Suppressor macrophage treated with lipopolysaccharide for 1 hour (primary cell): ENCODE measurements at regions not wholly inside any gene's neighbourhood (a gene's known extent, or its start where the extent isn't known, plus 50 kb on each side); places are given as distances from the start of the nearest gene placed in this dataset.

ENCODE experiments used
- DNase-seq, 3 donors: peaks; one replicate each; pipeline ENCODE4 v3.0.0-alpha.2; 2020 to 2022

- peak in 1 of 3 donors; percentile 14 for DNase-seq
Observed at GRCh38 chr13:40271931-40272775, 394.3 kb downstream of the FOXO1 start.

GRCh38 chr13:40272776-40273139 is 393.7 kb downstream of the FOXO1 start:
- DNase-seq, result no peak

GRCh38 chr13:40273253-40274025 is 393.0 kb downstream of the FOXO1 start:
- peak in 1 of 3 donors; percentile 12 for DNase-seq

GRCh38 chr13:40274103-40274502 is 392.3 kb downstream of the FOXO1 start:
- DNase-seq, result no peak

GRCh38 chr13:40275155-40275554 is 391.3 kb downstream of the FOXO1 start:
- DNase-seq, result no peak

- no peak for DNase-seq
Observed at GRCh38 chr13:40275636-40276035, 390.8 kb downstream of the FOXO1 start.

GRCh38 chr13:40283666-40284065 is 382.8 kb downstream of the FOXO1 start:
- no peak for DNase-seq

GRCh38 chr13:40285634-40286033 is 380.8 kb downstream of the FOXO1 start:
- DNase-seq, result no peak

- DNase-seq, result no peak
Observed at GRCh38 chr13:40287428-40287827, 379.0 kb downstream of the FOXO1 start.

- DNase-seq, result no peak
Observed at GRCh38 chr13:40288259-40288658, 378.2 kb downstream of the FOXO1 start.

- DNase-seq, result no peak
Observed at GRCh38 chr13:40290758-40291157, 375.7 kb downstream of the FOXO1 start.

GRCh38 chr13:40292108-40292507 is 374.3 kb downstream of the FOXO1 start:
- no peak for DNase-seq

GRCh38 chr13:40292536-40292935 is 373.9 kb downstream of the FOXO1 start:
- no peak for DNase-seq

GRCh38 chr13:40302351-40302750 is 364.1 kb downstream of the FOXO1 start:
- DNase-seq, result no peak

GRCh38 chr13:40304391-40304790 is 362.1 kb downstream of the FOXO1 start:
- DNase-seq, result no peak

GRCh38 chr13:40306817-40307216 is 359.6 kb downstream of the FOXO1 start:
- peak; percentile 53 to 63 (median 57) for DNase-seq

GRCh38 chr13:40309881-40310280 is 356.6 kb downstream of the FOXO1 start:
- no peak for DNase-seq

GRCh38 chr13:40311356-40312101 is 354.9 kb downstream of the FOXO1 start:
- peak; percentile 14 to 46 (median 45) for DNase-seq

- peak; percentile 85 to 91 (median 90) for DNase-seq
Observed at GRCh38 chr13:40313269-40314200, 352.9 kb downstream of the FOXO1 start.

- DNase-seq, result no peak
Observed at GRCh38 chr13:40315416-40316064, 350.9 kb downstream of the FOXO1 start.

- no peak for DNase-seq
Observed at GRCh38 chr13:40316301-40316700, 350.1 kb downstream of the FOXO1 start.

- no peak for DNase-seq
Observed at GRCh38 chr13:40317980-40318327, 348.5 kb downstream of the FOXO1 start.
